NCI-H82 treated with DMSO at 0.1 percent for 48 hours (cell line): ENCODE measurements at regions not wholly inside any gene's neighbourhood (a gene's known extent, or its start where the extent isn't known, plus 50 kb on each side); places are given as distances from the start of the nearest gene placed in this dataset.

Experiments used
- DNase-seq: peaks from one replicate; lab custom pipeline; 2025; ENCODE audit not compliant: unreplicated experiment; lab: John Stamatoyannopoulos, UW

DNA sequence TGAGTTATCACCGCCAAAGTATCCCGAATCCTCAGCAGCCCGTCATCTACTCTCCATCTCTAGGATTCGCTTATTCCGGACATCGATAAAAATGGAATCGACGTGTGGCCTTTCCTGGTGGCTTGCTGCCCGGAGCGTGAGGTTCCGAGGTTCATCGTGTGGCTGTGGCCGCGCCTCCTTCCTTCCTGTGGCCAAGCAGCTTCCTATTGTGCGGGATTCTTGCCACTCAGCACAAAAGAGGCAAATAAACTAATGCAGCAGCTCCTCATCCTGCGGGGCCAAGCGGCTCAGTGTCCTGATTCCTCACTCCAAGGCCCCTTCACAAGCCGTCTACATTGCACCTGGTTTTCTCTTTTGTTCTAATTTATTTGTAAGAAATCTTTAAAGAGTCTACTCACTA lies 800.9 kb downstream of the CDH9 start:
- DNase-seq, result no peak

DNA sequence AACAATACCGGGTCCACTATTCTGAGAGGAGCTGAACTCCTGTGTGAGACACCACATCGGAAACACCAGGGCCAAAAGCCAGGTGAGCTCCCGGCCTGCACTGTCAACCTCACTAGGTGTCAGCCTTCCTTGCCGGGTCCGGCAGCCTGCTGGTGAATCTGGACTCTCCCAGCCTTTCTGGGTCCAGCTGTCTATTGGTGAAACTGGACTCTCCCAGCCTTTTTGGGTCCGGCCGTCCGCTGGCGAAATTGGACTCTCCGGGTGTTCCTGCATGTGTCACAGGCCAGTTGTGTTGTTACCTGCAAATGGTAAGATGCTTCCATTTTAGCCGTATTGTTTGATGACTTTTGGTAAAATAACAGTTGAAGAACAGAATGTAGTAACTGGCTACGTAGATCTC lies 801.5 kb downstream of the CDH9 start:
- DNase-seq, result no peak

DNA sequence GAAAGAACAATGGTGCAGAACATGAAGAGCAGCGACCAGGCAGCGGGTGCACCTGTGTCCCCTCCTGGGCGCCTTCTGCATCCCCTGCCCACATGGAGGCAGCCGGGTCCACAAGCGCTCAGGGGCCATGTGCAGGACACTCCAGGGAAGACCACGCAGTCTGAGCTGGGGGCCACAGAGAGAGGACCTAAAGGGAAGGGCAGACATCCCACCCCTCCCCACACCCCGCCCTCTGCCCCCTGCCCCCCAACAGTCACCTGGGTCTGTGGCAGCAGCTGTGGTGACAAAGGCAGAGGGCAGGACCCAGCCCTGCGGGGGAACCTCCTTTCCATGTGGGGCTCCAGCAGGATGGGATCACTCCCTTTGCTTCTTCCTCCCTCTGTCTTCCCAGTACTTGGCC lies 805.7 kb downstream of the CDH9 start:
- no peak for DNase-seq

DNA sequence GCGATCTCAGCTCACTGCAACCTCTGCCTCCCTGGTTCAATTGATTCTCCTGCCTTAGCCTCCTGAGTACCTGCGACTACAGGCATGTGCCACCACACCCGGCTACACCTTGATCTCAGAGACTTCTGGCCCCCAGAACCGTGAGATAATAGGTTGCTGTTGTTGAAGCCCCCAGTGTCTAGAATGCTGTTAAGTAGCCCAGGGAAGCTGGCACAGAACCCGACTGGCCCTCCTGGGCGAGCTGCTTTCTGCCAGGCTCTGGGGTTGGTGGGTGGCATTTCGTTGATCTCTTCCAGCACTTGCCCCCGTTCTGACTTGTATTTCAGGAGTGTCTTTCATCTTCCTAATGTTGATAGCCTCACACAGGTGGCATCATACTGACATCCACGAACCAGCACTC lies 807.1 kb downstream of the CDH9 start:
- no peak for DNase-seq

DNA sequence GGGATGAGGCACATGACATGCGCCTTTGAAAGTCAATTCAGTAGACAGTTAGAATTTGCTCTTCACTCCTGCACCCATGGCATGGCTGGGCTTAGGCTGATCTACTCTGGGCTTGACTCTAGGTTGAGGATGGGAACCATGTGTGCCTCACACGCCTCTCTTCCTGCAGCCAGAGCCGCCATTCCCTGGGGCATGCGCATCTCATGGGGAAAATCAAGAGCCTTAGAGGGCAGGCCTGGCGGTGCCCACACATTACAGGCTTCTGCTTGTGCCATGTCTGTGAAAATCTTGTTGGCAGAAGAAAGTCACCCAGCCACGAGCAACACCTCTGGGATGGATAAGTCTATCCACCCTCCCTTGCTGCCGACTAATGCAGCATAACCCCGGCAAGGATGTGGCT lies 808.5 kb downstream of the CDH9 start:
- DNase-seq, result no peak

DNA sequence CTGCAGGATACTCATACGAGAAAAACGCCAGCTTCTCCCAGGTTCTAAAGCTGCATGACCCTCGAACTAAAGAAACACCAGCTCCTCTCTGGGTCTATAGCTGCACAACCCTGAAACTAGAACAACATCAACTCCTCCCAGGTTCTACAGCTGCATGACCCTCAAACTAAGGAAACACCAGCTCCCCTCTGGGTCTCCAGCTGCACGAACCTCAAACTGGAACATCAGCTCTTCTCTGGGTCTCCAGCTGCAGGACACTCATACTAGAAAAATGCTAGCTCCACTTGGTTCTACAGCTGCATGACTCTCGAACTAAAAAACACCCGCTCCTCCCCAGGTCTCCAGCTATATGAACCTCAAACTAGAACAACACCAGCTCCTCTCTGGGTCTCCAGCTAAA lies 811.1 kb downstream of the CDH9 start:
- DNase-seq, result no peak

DNA sequence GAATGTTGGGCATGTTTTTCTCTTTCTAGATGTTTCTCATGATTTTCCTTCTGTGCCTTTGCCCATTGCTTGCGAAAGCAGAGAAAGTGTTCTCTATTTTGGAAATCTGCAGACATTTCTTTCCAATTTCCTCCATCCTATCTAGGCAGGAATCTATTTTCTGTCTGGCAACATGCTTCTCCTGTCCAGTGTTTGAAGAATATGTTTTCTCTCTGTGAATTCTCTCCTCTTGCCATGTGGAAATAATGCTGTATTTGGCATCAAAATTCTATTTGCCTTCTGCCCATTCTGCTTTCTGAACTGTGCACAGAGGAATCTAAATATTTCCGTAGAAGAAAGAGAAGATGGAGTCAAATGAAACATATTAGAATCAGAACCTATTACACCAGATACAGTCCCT lies 833.3 kb downstream of the CDH9 start:
- DNase-seq, result no peak

DNA sequence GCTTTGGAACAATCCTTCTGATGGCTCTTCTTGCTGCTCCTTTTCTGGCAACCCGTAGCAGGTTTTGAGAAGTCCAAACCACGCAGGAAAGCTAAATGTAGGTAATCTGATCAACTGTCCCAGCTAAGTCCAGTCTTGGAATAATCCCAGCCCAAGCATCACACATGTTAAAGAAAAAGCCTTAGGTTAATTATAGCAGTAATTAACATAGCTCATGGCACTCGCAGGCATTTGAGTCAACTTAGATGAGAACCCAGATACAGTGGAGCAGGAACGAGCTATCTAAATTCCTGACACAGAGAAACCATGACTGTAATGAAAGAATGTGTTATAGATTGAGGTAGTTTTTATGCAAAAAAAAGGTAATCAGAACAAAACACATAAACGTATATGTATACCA lies 844.8 kb downstream of the CDH9 start:
- no peak for DNase-seq

DNA sequence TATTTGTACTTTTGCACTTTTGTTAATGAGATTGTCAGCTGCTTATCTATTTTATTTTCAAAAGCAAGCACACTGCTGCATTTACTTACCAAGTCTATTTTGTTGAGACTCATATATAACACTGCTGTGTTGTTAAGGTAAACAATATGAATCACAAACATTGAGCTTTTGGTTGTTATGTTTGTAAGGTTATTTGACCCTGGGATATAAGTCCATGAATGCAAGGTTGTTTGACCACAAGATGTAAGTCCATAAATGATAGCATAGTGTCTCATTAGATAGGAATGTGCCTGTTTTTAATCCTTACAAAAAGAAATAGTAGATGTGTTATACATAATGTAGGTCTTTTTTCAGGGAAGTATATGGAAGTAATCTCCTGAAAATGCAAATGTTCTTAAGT lies 845.9 kb downstream of the CDH9 start:
- DNase-seq, result no peak

DNA sequence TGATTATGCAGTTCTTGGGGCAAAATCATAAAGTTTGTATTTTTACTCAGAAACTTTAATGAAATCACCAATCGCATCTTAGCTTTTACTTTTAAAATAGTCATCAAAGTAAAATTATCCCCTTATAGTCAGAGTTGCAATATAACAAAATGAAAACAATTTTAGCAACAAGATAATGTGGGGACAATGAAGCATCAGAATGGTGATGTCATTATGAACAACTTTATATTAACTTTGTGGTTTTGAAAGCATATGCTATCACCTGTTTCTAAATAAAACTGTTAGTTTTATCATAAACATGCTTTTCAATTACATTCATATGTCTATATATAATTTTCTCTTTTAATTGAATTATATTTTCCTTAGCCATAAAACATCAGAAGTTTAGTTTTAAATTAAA lies 856.8 kb downstream of the CDH9 start:
- DNase-seq, result no peak

DNA sequence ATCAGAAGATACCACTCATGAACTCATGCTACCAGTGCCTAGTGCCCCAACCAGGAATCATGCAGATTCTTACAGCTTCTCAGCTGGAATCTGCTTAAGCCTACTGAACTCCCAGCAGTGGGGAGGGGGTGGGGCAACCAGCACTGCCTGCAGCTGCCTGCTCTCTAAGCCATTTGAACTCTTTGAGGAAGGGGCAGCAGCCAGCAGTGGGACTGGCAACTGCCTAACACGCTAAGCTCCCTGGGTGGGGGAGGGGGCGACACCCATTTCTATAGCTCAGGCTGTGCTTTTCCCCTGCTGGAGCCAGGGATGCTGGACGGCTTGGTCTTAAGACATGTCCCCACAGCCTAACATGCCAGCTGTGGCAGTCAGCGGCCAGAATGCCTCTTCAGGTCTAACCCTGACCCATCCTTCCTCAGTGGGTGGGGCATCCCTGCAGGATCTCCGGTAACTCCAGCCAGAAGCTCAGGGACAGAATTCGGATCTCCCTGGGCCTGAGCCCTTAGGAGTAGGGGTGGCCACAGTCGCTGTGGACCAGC lies 889.7 kb downstream of the CDH9 start:
- DNase-seq, result peak; percentile 14

DNA sequence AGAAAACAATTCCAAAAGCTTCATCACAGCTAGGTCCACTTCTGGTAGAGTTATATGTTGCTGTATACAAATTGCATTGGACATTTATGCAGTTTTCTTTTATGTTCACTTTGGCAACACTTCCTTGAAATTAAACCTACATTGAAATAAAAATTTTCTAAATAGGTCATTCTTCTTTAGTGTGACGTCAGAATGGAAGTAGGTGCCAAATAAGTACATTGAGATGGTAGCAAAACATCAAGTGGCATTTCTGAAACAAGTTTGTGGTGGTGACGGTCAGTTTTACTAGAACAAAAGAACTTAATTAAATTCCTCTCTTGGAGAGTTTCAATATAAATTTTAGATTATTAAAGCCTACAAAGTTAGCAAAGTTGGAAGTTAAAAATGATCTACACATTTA lies 895.1 kb downstream of the CDH9 start:
- DNase-seq, result no peak

DNA sequence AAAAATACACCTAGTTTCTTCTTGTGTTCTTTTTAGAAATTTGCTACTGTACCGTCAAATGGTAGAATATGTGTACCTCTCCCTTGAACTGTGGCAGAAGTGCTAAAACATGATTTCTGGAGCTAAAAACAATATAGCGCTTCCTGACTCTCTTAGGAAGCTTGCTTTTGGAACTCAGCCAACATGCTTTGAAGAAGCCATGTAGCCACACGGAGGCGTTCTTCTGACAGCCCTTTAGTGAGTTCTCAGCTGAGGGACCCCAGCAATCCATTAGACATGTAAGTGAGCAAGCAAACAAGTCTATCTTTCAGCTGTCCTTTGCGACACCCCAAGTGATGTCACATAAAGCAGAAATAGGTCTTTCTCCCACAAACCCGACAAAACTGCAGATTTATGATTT lies 917.0 kb downstream of the CDH9 start:
- peak; percentile 4 for DNase-seq

DNA sequence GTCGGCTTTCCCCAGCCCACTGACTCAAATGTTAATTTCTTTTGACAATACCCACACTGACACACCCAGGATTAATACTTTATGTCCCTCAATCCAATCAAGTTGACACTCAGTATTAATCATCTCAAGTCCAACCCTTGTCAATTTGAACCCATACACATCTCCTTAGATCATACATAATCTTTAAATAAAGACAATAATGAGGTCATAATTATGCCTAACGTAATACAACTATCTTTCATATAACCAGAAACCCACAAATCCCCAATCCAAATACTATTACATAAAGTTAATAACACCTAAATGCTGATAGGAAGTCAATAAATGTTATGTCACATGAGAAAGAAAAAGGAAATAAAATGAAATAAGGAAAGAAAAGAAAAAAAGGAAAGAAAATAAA lies 934.2 kb downstream of the CDH9 start:
- no peak for DNase-seq

DNA sequence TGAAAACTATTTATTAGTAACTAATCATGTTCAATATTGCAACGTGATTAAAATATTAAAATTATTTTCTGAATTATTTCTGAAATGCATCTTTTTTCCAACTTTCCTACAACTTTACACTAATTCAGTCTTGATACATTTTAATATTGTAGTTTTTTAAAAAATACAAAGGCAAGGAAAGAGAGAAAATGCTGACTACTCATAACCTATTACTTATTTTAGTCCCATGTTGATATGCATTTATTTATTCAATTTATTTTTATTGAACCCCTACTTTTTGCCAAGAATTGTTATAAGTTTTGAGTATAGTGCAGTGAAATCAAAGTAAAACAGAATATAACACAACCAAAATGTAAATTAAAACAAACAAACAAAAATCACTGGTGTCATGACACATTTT lies 978.2 kb downstream of the CDH9 start:
- no peak for DNase-seq

DNA sequence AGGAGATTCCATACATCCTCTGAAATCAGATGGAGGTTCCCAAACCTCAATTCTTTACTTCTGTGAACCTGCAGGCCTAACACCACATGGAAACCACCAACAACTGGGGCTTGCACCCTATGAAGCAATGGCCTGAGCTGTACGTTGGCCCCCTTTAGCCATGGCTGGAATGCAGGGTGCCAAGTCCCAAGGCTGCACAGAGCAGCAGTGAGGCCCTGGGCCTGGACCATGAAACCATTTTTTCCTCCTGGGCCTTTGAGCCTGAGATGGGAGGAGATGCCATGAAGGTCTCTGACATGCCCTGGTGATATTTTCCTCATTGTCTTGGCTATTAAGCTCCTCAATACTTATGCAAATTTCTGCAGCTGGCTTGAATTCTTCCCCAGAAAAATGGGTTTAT lies 983.8 kb downstream of the CDH9 start:
- DNase-seq, result no peak

DNA sequence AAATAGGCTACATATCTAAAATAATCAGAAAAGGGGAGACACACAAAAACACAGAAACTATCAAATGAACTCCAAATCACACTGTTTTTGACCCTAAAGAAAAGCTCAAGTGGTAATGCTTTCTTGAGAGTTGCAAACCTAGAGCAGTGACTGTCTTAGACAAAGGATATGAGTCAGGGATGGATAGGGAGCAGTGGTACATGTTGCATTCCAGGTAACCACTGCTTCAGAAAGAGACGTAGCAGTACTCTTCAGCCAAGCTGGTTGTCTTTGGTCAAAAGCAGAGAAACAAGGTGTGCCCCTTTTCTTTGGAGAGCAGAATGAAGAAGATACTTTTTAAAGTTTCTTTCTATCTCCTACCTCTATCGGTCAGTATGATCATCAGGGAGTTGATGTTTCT lies 1003.6 kb downstream of the CDH9 start:
- DNase-seq, result no peak

DNA sequence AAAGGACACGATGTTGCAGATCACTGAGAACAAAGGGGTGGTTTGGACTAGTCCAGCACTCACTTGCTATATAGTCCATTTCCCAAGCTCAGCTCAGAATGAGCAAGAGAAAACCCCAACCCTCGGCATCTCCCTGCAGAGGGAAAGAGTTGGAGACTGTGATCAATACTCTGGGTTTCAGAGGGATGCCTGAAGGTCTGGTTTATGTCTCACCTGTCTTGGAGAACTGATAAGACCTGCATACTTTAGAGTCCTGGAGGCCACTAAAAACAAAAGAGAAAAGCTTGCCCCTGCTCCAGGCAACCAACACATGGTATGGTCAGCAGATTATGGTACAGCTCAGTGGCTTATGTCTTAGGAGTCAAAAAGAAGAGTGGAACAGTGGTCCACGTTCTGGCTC lies 1006.9 kb downstream of the CDH9 start:
- DNase-seq, result no peak

DNA sequence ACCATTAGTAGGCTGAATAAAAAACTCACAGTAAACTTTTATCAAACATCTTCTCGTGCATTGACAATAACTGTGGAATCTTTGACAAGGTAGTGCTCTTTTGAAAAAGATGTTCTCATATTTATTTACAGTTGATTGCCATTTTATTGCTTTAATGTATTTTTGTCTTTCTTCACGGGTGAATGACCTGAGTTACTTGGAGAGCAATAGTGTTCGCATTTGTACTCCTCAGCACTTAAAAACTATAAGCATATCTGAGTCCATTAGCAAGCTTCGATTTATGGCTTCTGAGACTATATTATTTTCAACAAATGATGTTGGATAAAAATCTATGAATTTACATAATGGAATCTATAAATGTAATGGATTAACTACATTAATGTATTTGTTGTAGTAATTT lies 1012.3 kb downstream of the CDH9 start:
- no peak for DNase-seq

DNA sequence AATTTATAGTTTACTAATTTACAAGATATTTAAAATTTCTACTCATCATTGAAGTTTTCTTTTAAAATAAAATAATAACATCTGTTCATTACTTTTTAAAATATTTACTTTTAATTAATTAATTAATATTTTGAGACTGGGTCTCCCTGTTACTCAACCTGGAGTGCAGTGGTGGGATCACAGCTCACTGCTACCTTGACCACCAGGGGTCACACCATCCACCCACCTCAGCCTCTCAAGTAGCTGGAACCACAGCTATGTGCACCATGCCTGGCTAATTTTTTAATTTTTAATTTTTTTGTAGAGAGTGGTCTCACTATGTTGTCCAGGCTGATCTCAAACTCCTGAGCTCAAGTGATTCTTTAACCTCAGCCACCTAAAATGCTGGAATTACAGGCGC lies 1013.6 kb downstream of the CDH9 start:
- no peak for DNase-seq

DNA sequence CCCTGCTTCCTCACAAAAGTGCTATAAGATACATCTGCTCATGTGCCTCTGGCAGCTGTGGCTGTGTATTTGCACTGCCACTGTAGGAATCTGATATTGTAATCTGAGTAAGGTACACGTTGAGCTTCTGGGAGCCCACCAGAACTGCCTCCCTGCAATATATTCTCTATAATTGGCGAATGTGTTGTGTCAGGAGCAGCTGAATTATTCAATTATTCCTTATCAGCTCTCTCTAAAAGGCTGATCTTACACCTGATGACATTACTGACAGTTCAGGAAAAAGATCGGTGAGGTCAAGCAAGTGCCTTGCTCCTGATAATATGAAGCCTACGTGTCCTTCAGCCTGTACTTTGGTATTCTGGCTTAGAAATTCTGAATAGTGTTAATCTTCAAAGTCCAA lies 1015.0 kb downstream of the CDH9 start:
- DNase-seq, result no peak

DNA sequence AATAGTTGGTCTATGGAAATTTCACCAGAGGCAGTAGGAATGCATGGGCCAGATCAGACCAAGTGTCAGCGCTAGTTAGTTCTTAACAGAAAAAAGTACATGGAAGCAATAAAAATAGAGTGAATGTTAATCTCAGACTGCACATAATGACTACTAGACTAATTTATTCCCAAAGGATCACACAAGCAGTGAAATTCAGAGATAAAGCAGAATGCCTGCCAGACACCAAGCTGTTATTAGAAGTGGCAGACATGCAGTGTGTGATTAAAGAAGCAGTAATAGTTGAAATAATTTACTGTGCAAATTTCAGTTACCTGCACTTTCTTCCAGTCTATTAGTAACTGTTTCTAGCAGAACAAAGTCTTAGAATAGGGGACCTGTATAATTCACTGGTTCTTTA lies 1024.2 kb downstream of the CDH9 start:
- DNase-seq, result no peak

DNA sequence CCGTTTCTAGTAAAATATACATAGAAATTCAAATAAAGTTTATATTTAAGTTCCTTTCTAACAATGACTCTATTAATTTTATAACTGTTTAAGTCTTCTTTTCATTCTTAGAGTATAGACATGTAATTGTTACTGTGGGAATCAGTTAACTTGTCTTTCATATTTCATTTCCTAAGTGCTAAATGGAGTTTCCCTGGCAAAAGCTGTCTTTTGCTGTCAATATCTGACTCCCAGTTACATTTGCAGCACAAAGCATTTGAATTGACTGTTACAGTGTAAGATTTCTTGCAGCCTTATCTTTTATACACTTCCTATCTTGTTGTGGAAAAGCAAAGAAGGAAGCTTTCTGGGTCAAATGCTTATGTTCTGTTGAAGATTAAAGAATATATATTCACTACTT lies 1026.3 kb downstream of the CDH9 start:
- DNase-seq, result no peak

DNA sequence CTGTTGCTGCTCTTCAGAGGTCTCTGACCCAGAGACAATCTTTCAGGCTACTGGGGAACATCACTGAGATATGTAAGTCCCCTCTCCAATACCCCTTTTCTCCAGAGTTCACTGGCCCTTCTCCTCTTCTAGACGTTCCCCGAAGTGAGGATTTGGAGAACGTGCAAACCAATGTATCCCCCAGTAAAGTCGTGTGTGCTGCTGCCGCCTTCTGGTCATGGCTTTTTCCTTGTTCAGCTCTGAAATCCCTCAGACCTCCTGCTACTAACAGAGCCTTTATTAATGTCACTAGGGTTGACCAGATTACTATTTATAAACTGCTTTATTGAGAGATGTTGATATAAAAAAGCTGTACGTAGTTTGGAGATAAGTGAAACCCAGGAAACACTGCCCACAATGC lies 1028.6 kb downstream of the CDH9 start:
- peak; percentile 4 for DNase-seq
